SK-N-SH treated with all-trans-retinoic acid at 6 μM for 48 hours (cell line): ENCODE measurements at regions not wholly inside any gene's neighbourhood (a gene's known extent, or its start where the extent isn't known, plus 50 kb on each side); places are given as distances from the start of the nearest gene placed in this dataset.
A peak's percentile ranks its signal among the peaks of the same experiment; 100 is the strongest.

Experiments
- ATAC-seq: fragments of 200-7000 bp; cut with Tn5 transposase; 3 replicates; pipeline ENCODE4 v1.9.1; 2020; ENCODE audit warnings: mild to moderate bottlenecking, moderate library complexity
- BACH2 ChIP-seq: fragments of 250-450 bp; sonication (Bioruptor Pico); IDR thresholded peaks from 2 replicates; pipeline ENCODE4 v1.9.0; 2021; ENCODE audit warnings: mild to moderate bottlenecking, borderline replicate concordance
- CSDC2 ChIP-seq: fragments of 250-450 bp; sonication (Bioruptor Pico); IDR thresholded peaks from 2 replicates; pipeline ENCODE4 v1.5.0; 2020; ENCODE audit warnings: mild to moderate bottlenecking, moderate library complexity
- GLIS3 ChIP-seq: fragments of 250-450 bp; sonication (Bioruptor Pico); IDR thresholded peaks from 2 replicates; pipeline ENCODE4 v1.5.0; 2020; ENCODE audit warnings: mild to moderate bottlenecking, moderate library complexity
- ISL1 ChIP-seq: fragments of 250-450 bp; sonication (Bioruptor Pico); IDR thresholded peaks from 2 replicates; pipeline ENCODE4 v2.1.2; 2022; ENCODE audit warnings: mild to moderate bottlenecking, moderate library complexity
- RARB ChIP-seq: fragments of 250-450 bp; sonication (Bioruptor Pico); IDR thresholded peaks from 2 replicates; pipeline ENCODE4 v1.8.0; 2021; ENCODE audit warnings: mild to moderate bottlenecking, moderate library complexity
- TCF4 ChIP-seq: fragments of 250-450 bp; sonication (Bioruptor Pico); IDR thresholded peaks from 2 replicates; pipeline ENCODE4 v1.8.0; 2021; ENCODE audit warnings: mild to moderate bottlenecking, moderate library complexity, borderline replicate concordance
- TOX ChIP-seq: fragments of 250-450 bp; sonication (Bioruptor Pico); IDR thresholded peaks from 2 replicates; pipeline ENCODE4 v1.8.0; 2021; ENCODE audit warnings: mild to moderate bottlenecking, moderate library complexity, borderline replicate concordance
- TSHZ2 ChIP-seq: fragments of 250-450 bp; sonication (Bioruptor Pico); IDR thresholded peaks from 2 replicates; pipeline ENCODE4 v1.5.0; 2020; ENCODE audit warnings: mild to moderate bottlenecking, moderate library complexity
- ZC3H10 ChIP-seq: fragments of 250-450 bp; sonication (Bioruptor Pico); IDR thresholded peaks from 2 replicates; pipeline ENCODE4 v1.5.1; 2021; ENCODE audit warnings: mild to moderate bottlenecking, moderate library complexity
- ZFP3 ChIP-seq: fragments of 250-450 bp; sonication (Bioruptor Pico); IDR thresholded peaks from 2 replicates; pipeline ENCODE4 v1.5.0; 2020; ENCODE audit warnings: mild to moderate bottlenecking, moderate library complexity
- ZNF70 ChIP-seq: fragments of 450-650 bp; formaldehyde crosslinking; IDR thresholded peaks from 2 replicates; pipeline ENCODE4 v1.5.0; 2020; ENCODE audit warnings: mild to moderate bottlenecking, moderate library complexity
- ZNF8 ChIP-seq: fragments of 450-650 bp; formaldehyde crosslinking; IDR thresholded peaks from 2 replicates; pipeline ENCODE4 v1.5.0; 2020; ENCODE audit warnings: mild to moderate bottlenecking, moderate library complexity
- TF ChIP-seq, protein P1 (sequence below): fragments of 250-450 bp; sonication (Bioruptor Pico); IDR thresholded peaks from 2 replicates; pipeline ENCODE4 v1.5.1; 2021; ENCODE audit warnings: mild to moderate bottlenecking, moderate library complexity
- TF ChIP-seq, protein P2 (sequence below): fragments of 250-450 bp; sonication (Bioruptor Pico); IDR thresholded peaks from 2 replicates; pipeline ENCODE4 v1.8.0; 2021; ENCODE audit warnings: low read depth, mild to moderate bottlenecking, moderate library complexity, borderline replicate concordance

- TF ChIP-seq ZC3H10 (CRISPR knock-in tag) (no peak), ISL1 (CRISPR knock-in tag) (no peak), TSHZ2 (CRISPR knock-in tag) (no peak), ZFP3 (CRISPR knock-in tag) (no peak), TOX (CRISPR knock-in tag) (no peak)
- TF ChIP-seq, protein P1, sequence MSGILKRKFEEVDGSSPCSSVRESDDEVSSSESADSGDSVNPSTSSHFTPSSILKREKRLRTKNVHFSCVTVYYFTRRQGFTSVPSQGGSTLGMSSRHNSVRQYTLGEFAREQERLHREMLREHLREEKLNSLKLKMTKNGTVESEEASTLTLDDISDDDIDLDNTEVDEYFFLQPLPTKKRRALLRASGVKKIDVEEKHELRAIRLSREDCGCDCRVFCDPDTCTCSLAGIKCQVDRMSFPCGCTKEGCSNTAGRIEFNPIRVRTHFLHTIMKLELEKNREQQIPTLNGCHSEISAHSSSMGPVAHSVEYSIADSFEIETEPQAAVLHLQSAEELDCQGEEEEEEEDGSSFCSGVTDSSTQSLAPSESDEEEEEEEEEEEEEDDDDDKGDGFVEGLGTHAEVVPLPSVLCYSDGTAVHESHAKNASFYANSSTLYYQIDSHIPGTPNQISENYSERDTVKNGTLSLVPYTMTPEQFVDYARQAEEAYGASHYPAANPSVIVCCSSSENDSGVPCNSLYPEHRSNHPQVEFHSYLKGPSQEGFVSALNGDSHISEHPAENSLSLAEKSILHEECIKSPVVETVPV (CRISPR knock-in tag), result no peak
Observed at GRCh38 chr1:162914601-162915000, 53.6 kb upstream of the CCDC190 start (continued).

DNA sequence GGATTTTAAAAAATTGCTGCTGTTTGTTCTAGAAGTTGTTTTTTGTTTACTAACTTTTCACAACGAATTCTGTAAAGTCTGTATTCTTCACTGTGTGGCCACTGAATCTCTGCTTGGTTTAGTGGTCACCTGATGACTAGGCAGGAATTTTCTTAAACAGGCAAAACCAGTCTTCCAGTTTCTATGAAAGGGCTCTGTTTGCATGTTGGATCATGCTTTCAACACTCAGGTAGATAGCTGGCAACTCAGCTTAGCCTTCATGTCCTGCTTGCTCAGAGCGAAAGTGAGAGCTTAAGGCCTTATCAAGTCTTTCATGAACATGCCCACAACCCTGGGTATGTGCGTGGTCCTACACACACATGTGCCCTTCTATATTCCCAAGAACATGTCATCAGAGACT is 52.4 kb upstream of the CCDC190 start:
- no peak for ATAC-seq
- TF ChIP-seq TOX (CRISPR knock-in tag) (no peak), RARB (no peak), CSDC2 (CRISPR knock-in tag) (no peak), ZNF70 (no peak), TCF4 (no peak), GLIS3 (no peak), BACH2 (no peak), ZFP3 (CRISPR knock-in tag) (no peak)
- TF ChIP-seq, all 23 proteins: peak for 0

DNA sequence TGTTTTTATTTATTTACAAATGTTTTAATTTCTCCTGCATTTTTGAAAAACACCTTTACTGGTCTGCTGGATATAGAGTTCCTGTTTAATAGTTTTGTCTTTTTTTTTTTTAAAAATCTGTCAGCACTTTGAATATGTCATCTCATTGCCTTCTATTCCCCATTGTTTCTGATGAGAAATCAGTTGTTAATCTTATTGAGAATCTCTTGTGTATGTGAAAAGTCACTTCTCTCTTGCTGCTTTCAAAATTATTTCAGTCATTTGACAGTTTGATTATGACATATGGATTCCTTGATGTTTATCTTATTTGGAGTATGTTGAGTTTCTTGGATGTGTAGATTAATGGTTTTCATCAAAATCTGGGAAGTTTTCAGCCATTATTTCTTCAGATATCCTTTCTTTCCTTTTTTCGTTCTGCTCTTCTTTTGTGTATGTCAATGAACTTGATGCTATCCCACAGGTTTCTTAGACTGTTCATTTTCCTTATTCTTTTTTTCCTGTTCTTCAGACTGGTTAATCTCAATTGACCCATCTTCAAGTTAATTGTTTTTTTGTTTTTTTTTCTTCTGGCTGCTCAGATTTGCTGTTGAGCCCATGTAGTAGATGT is 51.2 kb upstream of the CCDC190 start:
- no peak for ATAC-seq

More for the DNA sequence above, 51.2 kb upstream of the CCDC190 start:
- TF ChIP-seq TCF4 (no peak), ZNF8 (CRISPR knock-in tag) (no peak), ZNF70 (no peak)
- TF ChIP-seq, protein P2, sequence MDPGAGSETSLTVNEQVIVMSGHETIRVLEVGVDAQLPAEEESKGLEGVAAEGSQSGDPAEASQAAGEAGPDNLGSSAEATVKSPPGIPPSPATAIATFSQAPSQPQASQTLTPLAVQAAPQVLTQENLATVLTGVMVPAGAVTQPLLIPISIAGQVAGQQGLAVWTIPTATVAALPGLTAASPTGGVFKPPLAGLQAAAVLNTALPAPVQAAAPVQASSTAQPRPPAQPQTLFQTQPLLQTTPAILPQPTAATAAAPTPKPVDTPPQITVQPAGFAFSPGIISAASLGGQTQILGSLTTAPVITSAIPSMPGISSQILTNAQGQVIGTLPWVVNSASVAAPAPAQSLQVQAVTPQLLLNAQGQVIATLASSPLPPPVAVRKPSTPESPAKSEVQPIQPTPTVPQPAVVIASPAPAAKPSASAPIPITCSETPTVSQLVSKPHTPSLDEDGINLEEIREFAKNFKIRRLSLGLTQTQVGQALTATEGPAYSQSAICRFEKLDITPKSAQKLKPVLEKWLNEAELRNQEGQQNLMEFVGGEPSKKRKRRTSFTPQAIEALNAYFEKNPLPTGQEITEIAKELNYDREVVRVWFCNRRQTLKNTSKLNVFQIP (CRISPR knock-in tag), result peak; percentile 28; the same call in 1 of the 2 replicates
